ENCODE measurements at regions not wholly inside any gene's neighbourhood (a gene's known extent, or its start where the extent isn't known, plus 50 kb on each side); places are given as distances from the start of the nearest gene placed in this dataset.
A peak's percentile ranks its signal among the peaks of the same experiment; 100 is the strongest.
"Not testable (repeated sequence)": the region's sequence is repeated elsewhere in the genome, so short reads cannot be mapped to it uniquely, and the experiment has no call there.

GRCh38 chr16:85528528-85529387 is 84.4 kb upstream of the GSE1 start:
- intact Hi-C loops (cut with DNase I) = no loop called here
- no peak for ATAC-seq

GRCh38 chr16:85529489-85530369 is 83.4 kb upstream of the GSE1 start:
- DNase-seq (ENCODE audit: low spot score) (no peak), ATAC-seq (no peak)
- intact Hi-C loops (cut with DNase I) = no loop called here

More at GRCh38 chr16:85528528-85529387, 84.4 kb upstream of the GSE1 start:
- DNase-seq (ENCODE audit: low spot score) = no peak

- no peak for ATAC-seq
Measured at GRCh38 chr16:85530370-85530739, 82.8 kb upstream of the GSE1 start.

GRCh38 chr16:85531516-85531915 is 81.6 kb upstream of the GSE1 start:
- DNase-seq (ENCODE audit: low spot score) (no peak), ATAC-seq (no peak)
- intact Hi-C loops (cut with DNase I) = no loop called here

More at GRCh38 chr16:85530370-85530739, 82.8 kb upstream of the GSE1 start:
- intact Hi-C loops (cut with DNase I) = no loop called here
- no peak for DNase-seq (ENCODE audit: low spot score)

- intact Hi-C loops (cut with DNase I) = no loop called here
- ATAC-seq = no peak
- no peak for DNase-seq (ENCODE audit: low spot score)
Measured at GRCh38 chr16:85532147-85532546, 81.0 kb upstream of the GSE1 start.

- ATAC-seq; intact Hi-C loops (cut with DNase I); DNase-seq (ENCODE audit: low spot score): not testable (repeated sequence)
Measured at GRCh38 chr16:85533593-85533992, 79.5 kb upstream of the GSE1 start.

GRCh38 chr16:85534536-85535351 is 78.4 kb upstream of the GSE1 start:
- no peak for ATAC-seq
- intact Hi-C loops (cut with DNase I) = no loop called here
- no peak for DNase-seq (ENCODE audit: low spot score)

- no peak for DNase-seq (ENCODE audit: low spot score)
- no peak for ATAC-seq
- intact Hi-C loops (cut with DNase I) = no loop called here
Measured at GRCh38 chr16:85535352-85536072, 77.6 kb upstream of the GSE1 start.

GRCh38 chr16:85536073-85536410 is 77.1 kb upstream of the GSE1 start:
- DNase-seq (ENCODE audit: low spot score) = no peak
- peak; percentile 18 for ATAC-seq

GRCh38 chr16:85536411-85537330 is 76.5 kb upstream of the GSE1 start:
- ATAC-seq (peak; percentile 18), DNase-seq (ENCODE audit: low spot score) (no peak)
- intact Hi-C loops (cut with DNase I) = no loop called here

More at GRCh38 chr16:85536073-85536410, 77.1 kb upstream of the GSE1 start:
- intact Hi-C loops (cut with DNase I) = no loop called here

- DNase-seq (ENCODE audit: low spot score) (no peak), ATAC-seq (no peak)
- intact Hi-C loops (cut with DNase I) = no loop called here
Measured at GRCh38 chr16:85537331-85537788, 75.8 kb upstream of the GSE1 start.

GRCh38 chr16:85537795-85538401 is 75.2 kb upstream of the GSE1 start:
- ATAC-seq (no peak), DNase-seq (ENCODE audit: low spot score) (no peak)
- intact Hi-C loops (cut with DNase I) = no loop called here

- intact Hi-C loops (cut with DNase I) = no loop called here
- DNase-seq (ENCODE audit: low spot score) (no peak), ATAC-seq (no peak)
Measured at GRCh38 chr16:85539084-85539483, 74.0 kb upstream of the GSE1 start.

- ATAC-seq (no peak), DNase-seq (ENCODE audit: low spot score) (no peak)
- intact Hi-C loops (cut with DNase I) = no loop called here
Measured at GRCh38 chr16:85539629-85540291, 73.4 kb upstream of the GSE1 start.

GRCh38 chr16:85541181-85541580 is 71.9 kb upstream of the GSE1 start:
- DNase-seq (ENCODE audit: low spot score) (no peak), ATAC-seq (no peak)
- intact Hi-C loops (cut with DNase I) = no loop called here

GRCh38 chr16:85541619-85541979 is 71.5 kb upstream of the GSE1 start:
- intact Hi-C loops (cut with DNase I) = no loop called here

More at GRCh38 chr16:85541619-85541979, 71.5 kb upstream of the GSE1 start:
- ATAC-seq (no peak), DNase-seq (ENCODE audit: low spot score) (no peak)
